GM12892 (cell line): ENCODE measurements at regions not wholly inside any gene's neighbourhood (a gene's known extent, or its start where the extent isn't known, plus 50 kb on each side); places are given as distances from the start of the nearest gene placed in this dataset.

Experiments
- POLR2A ChIP-seq: IDR thresholded peaks from 2 replicates; pipeline ENCODE4 v1.6.1; 2011; ENCODE audit warnings: low read depth, low read length, control low read depth
- POLR2AphosphoS5 ChIP-seq: IDR thresholded peaks from 2 replicates; pipeline ENCODE4 v1.6.1; 2011; ENCODE audit warnings: low read depth, low read length, control low read depth
- TAF1 ChIP-seq: IDR thresholded peaks from 2 replicates; pipeline ENCODE4 v1.6.1; 2011; ENCODE audit warnings: low read depth, mild to moderate bottlenecking, control low read depth, low read length, borderline replicate concordance

GRCh38 chr13:95360052-95360451 lies 58.8 kb upstream of the ABCC4 start:
- TF ChIP-seq POLR2AphosphoS5: no peak
- TF ChIP-seq POLR2A: no peak
- no peak for TF ChIP-seq TAF1
